PFSK-1 (cell line): ENCODE measurements at regions not wholly inside any gene's neighbourhood (a gene's known extent, or its start where the extent isn't known, plus 50 kb on each side); places are given as distances from the start of the nearest gene placed in this dataset.

Experiments used
- FOXP2 ChIP-seq: optimal IDR thresholded peaks from 2 replicates; pipeline ENCODE3; 2011; ENCODE audit warnings: borderline replicate concordance, control low read depth, inconsistent platforms; ENCODE audit not compliant: insufficient read depth; ENCODE audit errors: extremely low read length, extremely low read depth
- POLR2AphosphoS5 ChIP-seq: IDR thresholded peaks from 2 replicates; pipeline ENCODE4 v1.6.1; 2012; ENCODE audit warnings: low read depth, mild to moderate bottlenecking, control low read depth, low read length, moderate library complexity
- SIN3A ChIP-seq: IDR thresholded peaks from 2 replicates; pipeline ENCODE4 v1.6.1; 2012; ENCODE audit warnings: mild to moderate bottlenecking, low read length, moderate library complexity, borderline replicate concordance; ENCODE audit not compliant: insufficient read depth
- TAF1 ChIP-seq: IDR thresholded peaks from 2 replicates; pipeline ENCODE4 v1.6.1; 2012; ENCODE audit warnings: low read length, control low read depth, borderline replicate concordance; ENCODE audit not compliant: insufficient read depth

- no peak for TF ChIP-seq POLR2AphosphoS5
- no peak for TF ChIP-seq SIN3A
- no peak for TF ChIP-seq FOXP2
- no peak for TF ChIP-seq TAF1
Measured at GRCh38 chr13:38496917-38497316, 147.3 kb downstream of the UFM1 start.
